T-helper 1 cell treated with Interleukin-12 subunit alpha and Interleukin-12 subunit beta and Interleukin-4 antibody, amounts not matched to agents 30 ng/mL and 1 ng/mL, for 36 hours (primary cell): ENCODE measurements at regions not wholly inside any gene's neighbourhood (a gene's known extent, or its start where the extent isn't known, plus 50 kb on each side); places are given as distances from the start of the nearest gene placed in this dataset.

ENCODE experiments used
- intact Hi-C: fragments of 100-400 bp; cut with micrococcal nuclease; formaldehyde crosslinking; loops from one replicate; pipeline ENCODE4 v1.15.1; 2024

DNA sequence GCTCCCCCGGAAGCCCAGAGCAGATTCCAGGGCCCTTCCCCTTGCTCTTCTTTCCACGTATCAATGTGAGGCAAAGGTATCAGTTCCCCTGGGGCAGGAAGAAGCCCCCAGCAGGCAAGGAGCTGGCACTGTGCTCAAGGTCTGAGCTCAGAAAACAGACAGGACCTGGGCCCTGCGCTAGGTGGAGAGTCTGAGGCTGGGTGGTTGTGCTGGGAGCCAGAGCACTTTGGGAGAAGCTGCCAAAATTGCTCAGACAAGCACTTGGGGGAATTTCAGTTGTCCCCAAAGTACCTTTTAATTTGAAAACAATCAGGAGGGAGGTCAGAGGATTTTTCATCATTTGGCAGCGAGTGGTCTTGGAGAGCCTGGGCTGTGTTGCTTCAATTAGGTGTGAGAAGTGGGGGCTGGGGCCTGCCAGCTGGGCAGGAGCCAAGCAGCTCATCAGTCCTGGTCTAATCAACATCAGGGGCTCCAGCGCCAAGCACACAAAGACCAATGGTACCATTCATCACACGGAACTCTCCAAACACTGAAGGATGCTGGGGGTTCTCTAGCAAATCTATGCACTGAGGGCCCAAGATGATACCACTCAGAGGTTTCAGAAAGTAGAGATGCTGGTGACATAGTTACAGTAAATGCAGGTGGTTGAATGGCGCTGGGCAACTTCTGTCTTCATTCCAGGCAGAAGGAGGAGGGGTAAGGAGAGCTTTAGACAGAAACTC lies 176.5 kb downstream of the SNX18 start:
- intact Hi-C loops, result no loop called here

DNA sequence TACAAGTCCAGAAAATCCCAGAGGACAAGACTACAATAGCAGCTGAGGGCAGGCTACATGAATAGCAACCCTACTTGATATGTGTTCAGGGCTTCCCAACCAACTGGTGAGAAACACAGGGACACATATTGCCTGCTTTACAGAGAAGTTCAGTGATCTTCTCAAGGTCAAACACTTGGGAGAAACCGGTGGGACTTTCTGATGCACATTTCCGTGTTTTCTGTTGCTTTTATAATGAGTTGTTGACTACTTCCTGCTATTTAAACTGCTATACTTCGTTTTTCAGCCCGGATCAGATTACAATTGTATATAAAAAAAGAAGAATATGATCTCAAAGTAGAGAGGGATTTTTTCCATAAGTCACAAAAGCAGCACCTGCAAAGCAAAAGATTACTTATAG lies 175.1 kb downstream of the SNX18 start:
- intact Hi-C loops, result no loop called here

DNA sequence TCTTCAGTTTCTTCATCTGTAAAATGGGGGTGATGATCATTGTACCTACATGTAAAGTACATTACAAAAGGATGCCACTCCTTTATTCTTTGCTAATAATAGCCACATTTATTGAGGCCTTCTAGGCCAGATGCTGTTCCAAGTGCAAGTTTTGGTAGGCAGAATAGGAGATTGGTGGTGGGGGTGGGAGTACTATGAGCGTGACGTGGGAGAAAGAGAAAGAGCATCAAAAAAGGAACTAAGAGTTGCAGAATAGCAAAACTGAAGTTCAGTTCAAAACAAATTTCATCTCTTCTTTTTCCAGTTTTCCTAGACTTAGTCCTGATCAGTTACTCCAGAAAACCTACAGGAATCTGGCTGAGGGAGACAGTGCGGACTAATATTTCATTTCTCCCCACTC lies 174.1 kb downstream of the SNX18 start:
- intact Hi-C loops, result no loop called here

- intact Hi-C loops, result no loop called here
Observed at GRCh38 chr5:54689411-54690251, 172.1 kb downstream of the SNX18 start.

DNA sequence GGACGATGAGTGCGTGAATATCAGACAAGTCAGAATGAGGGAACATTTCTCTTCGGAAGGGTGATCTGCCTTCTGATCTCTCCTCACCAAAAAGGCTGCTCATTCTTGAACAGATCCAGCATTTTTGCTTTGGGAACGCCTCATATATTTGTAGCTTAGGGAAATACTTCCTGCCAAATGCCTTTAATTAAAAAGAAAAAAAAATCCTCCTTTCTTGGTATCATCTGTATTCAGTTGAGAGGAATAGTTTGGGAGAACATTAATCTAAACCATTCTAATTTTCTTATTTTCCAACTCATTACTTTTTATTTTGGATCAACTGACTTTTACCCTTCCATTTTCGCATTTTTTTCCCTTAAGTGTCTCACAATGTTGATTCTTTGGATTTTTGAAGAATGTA lies 163.4 kb downstream of the SNX18 start:
- intact Hi-C loops, result no loop called here

DNA sequence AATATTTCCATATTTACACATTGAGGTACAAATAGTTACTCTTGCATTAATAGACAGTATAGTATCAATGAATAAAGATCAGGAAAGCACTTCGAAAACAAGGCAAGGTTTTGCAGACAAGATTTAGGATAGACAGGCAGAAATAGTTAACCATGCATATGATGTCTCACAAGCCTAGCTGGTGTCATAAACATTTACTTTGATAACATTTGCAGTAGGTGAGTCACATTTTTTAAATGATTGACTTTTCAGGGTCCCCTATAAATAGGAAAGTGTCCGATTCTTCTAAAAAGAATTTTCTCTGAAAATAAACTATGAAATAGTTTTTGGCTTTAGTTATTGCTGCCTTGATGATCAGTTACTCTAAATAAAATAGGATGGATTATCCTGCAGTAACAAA lies 162.1 kb downstream of the SNX18 start:
- intact Hi-C loops, result loop anchor here (5.0 kb wide), 1 partner anchor 38 kb away; no protein-coding TSS in a partner anchor

- intact Hi-C loops, result loop anchor here (5.0 kb wide), 1 partner anchor 39 kb away; no protein-coding TSS in a partner anchor
Observed at GRCh38 chr5:54678737-54679136, 161.2 kb downstream of the SNX18 start.

DNA sequence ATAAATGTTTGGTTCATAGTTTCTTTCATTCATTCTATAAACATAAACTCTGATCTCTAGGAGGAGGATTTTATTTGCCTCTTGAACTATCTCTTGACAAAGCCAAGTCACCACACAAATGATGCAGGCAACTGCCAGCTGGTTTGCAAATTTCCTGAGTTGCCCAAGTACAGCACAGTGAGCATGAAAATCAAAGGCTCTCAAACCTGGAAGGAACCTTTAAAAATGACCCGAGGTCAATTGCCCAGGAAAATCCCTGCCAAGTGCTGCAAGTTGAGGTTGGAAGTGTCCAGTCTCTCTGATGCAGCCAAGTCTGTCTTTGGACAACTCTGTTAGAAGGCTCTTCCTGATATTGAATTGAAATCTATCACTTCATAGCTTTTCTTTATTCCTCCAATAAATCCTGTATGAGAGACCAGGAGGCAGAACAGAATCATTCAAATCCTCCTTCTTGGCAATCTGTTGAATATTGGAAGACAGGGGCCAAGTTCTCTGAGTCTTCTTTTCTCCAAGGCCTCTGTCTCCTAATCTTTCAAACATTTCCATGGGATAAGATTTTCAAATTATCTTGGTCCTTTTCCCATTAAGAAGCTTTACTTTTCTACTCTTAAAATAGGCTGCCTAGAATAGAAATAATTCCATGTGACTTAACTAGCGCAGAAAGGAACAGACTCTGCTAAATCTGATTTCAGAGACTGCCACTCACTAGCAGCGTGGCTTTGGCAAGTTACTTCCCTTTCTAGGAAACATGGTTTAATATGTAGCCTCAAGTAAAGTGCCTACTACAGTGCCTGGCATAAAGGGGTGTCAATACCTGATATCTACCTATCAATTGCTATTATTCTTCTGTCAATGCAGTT lies 159.2 kb downstream of the SNX18 start:
- intact Hi-C loops, result loop anchor here (5.0 kb wide), 1 partner anchor 41 kb away; no protein-coding TSS in a partner anchor

GRCh38 chr5:54673523-54674225 lies 156.1 kb downstream of the SNX18 start:
- intact Hi-C loops, result loop anchor here (1.0 to 2.0 kb wide), 3 partner anchors 27 to 71 kb away; no protein-coding TSS in a partner anchor

DNA sequence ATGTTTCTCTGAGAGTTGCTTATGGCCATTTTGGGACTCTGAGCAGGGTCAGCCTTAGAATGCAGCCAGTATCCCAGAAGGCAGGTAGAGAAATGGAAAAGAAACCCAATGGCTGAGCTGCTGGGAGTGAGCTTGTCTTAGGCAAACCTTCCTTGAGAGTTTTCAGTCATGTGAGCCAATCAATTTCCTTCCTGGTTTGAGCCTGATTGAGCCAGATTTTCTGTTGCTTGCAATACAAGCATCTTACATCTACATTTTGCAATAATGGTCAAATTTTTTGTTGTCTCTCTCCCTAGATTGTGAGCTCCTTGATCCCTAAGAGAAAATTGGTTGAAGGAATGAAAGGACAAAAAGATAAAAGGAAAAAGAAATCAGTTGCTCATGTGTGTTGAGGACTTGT lies 155.3 kb downstream of the SNX18 start:
- intact Hi-C loops, result loop anchor here (1.0 kb wide), 1 partner anchor 27 kb away; no protein-coding TSS in a partner anchor

DNA sequence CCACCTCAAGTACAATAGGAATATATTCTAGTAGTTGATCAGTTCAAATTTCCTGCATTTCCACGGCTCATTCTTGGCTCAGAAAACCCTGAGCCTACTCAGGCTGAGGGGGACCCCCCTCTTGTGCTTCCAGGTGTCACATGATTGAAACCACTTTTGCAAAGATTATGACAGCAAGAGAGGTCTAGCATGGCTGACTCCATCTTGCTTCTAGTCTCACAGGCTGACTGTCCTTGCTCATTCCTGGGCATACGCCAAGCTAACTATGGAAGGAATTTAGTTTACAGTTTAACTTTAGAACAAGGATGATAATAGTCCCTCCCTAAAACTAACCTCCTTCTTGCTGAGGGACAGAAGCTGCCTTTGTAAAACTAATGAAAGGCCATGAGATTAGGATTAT lies 154.1 kb downstream of the SNX18 start:
- intact Hi-C loops, result no loop called here

- intact Hi-C loops, result no loop called here
Observed at GRCh38 chr5:54671111-54671531, 153.6 kb downstream of the SNX18 start.

DNA sequence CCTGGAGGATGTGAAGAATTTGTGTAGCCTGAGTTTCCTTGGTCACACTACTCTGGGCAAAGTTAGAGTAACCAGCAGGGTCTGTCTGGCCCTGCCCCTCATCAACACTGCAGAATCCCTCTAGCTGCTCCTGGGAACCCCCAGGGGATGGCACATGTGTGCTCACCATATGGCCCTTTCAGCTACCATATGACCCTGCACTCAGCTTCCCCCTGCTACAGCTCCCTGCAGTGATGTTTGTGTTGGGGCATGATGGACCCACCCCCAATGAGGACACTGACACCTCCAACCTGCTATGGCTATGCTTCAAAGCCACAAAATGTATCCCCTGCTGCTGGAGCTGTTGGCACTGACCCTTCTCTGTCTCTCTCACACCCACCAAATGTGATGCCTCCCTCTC lies 152.7 kb downstream of the SNX18 start:
- intact Hi-C loops, result no loop called here

DNA sequence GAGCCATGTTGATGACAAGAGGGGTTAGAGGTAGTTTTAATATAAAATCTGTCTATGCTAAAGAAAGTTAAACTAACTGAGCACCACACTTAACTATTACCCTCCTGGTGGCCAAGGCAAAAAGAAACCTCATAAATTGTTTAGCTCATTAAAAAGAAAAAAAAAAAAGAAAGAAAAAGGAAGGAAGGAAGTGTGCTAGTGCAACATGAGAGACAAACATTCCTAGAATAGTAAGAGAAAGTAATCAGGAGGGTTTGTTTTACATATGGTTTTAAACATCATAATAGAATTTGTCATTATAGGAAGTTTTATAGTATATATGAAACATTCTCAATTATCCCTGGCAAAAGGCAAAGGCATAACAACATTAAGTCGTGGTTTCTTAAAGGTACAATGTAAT lies 152.3 kb downstream of the SNX18 start:
- intact Hi-C loops, result no loop called here

- intact Hi-C loops, result no loop called here
Observed at GRCh38 chr5:54669285-54669684, 151.7 kb downstream of the SNX18 start.

DNA sequence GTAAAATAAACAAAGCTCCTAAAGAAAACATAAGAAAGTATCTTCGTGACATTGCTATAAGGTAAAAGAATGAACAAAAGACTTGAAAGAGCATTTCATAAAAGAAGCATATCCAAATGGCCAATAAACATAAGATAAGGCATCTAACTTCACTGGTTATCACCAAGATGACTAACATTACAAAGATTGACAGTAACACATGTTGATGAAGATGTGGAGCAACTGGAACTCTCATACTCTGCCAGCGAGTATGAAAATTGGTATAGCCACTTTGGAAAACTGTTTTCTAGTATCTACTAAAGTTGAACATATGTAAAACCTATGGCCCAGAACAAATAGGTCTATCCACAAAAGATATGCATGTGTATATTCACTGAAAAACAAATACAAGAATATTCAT lies 150.5 kb downstream of the SNX18 start:
- intact Hi-C loops, result no loop called here

DNA sequence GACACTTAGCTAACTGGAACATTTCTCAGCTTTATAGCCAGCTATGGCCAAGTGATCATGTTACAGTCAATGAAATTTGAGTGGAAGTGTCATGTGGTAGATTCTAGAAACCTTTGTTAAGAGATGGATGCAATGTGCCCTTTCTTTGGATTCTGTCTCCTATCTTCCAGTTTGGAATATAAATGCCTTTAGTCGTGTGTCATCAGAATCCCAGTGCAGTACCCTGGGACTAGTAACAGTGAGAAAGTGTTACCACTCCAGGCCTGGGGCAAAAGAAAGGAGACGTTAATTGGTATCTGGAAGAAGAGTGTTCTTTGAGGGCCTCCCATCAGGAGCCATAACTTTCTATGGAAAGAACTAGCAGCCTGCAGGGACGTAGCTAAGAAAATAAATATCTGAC lies 149.6 kb downstream of the SNX18 start:
- intact Hi-C loops, result no loop called here

DNA sequence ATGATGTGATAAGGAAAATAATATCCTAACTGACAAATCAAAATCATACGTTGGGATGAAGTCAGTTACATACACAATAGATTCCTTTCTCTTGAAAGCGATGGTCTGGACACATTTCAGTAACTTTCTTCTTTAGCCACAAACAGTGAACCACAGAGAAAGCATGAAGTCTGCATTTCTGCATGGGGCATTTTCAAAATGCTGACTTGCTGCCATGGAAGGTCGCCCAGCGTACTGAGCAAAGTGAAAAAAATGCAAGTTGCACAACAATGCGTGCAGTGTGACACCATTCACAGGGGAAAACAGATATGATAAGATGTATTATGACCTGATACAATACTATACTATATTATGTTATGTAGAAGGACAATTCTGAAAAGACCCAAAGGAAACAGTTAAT lies 146.3 kb downstream of the SNX18 start:
- intact Hi-C loops, result no loop called here

GRCh38 chr5:54661111-54661510 lies 143.6 kb downstream of the SNX18 start:
- intact Hi-C loops, result no loop called here

DNA sequence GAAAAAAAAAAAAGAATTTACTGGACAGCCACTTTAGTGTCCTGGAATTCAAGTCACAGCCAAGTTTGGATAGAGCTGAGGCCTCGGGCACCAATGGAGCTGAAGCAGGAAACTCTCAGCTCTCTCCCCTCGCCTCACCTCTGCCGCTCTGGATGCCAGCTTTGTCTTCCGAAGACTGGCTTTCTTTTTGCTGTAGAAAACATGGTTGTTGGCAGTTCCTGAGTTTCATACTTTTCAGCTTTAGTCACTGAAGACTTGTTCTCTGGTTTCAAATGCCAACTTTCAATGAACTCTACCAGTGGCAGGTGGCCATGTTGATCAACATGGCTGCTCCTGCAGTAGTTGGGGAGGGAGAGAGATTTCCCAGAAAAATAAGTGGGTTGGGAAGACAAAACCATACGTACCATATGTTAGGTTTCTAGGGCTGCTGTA lies 142.2 kb downstream of the SNX18 start:
- intact Hi-C loops, result no loop called here

- intact Hi-C loops, result no loop called here
Observed at GRCh38 chr5:54658010-54658409, 140.5 kb downstream of the SNX18 start.
